SK-N-SH (cell line): ENCODE measurements at regions not wholly inside any gene's neighbourhood (a gene's known extent, or its start where the extent isn't known, plus 50 kb on each side); places are given as distances from the start of the nearest gene placed in this dataset.

Experiments
- CTCF ChIP-seq: fragments of 200-600 bp; sonication (generic); IDR thresholded peaks from 2 replicates; pipeline ENCODE4 v1.6.1; 2017; ENCODE audit warnings: antibody characterized with exemption, mild to moderate bottlenecking, moderate library complexity
- EP300 ChIP-seq, 2 experiments: IDR thresholded peaks; 2 replicates each; pipeline versions ENCODE4 v1.4.0 to v1.6.1; 2012; ENCODE audit warnings: borderline replicate concordance in 1 of 2, low read depth in 1 of 2, low read length in 1 of 2
- RXRA ChIP-seq: IDR thresholded peaks from 2 replicates; pipeline ENCODE4 v1.4.0; 2012; ENCODE audit warnings: low read depth, mild to moderate bottlenecking, borderline replicate concordance
- SMC3 ChIP-seq: IDR thresholded peaks from 2 replicates; pipeline ENCODE4 v1.6.1; 2012; ENCODE audit warnings: low read depth, low read length, improper control_type of control experiment
- TF ChIP-seq, protein P1 (sequence below): IDR thresholded peaks from 2 replicates; pipeline ENCODE4 v1.4.0; 2012; ENCODE audit warnings: low read depth

GRCh38 chr5:124889486-124889825 is 143.0 kb upstream of the ZNF608 start:
- TF ChIP-seq CTCF: no peak
- no peak for TF ChIP-seq RXRA
- no peak for TF ChIP-seq EP300 (IDR thresholded peaks at IDR 0.05; ENCODE audit: borderline replicate concordance in 1 of 2, low read depth in 1 of 2, low read length in 1 of 2)
- TF ChIP-seq, protein P1, sequence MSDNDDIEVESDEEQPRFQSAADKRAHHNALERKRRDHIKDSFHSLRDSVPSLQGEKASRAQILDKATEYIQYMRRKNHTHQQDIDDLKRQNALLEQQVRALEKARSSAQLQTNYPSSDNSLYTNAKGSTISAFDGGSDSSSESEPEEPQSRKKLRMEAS: no peak
- no peak for TF ChIP-seq SMC3
